HCT116 (cell line): ENCODE measurements at regions not wholly inside any gene's neighbourhood (a gene's known extent, or its start where the extent isn't known, plus 50 kb on each side); places are given as distances from the start of the nearest gene placed in this dataset.

Experiments used
- ATAC-seq: fragments of 200-7000 bp; cut with Tn5 transposase; 2 replicates; pipeline ENCODE4 v1.9.1; 2020; ENCODE audit warnings: mild to moderate bottlenecking, moderate library complexity
- BruUV-seq: library from RNA; stranded (reverse); fragments of 400-500 nt; replicated peaks from 2 replicates; lab custom pipeline; 2021; lab: Mats Ljungman, UMichigan
- CTCF ChIA-PET: fragments of 300-600 bp; sonication (Branson Sonifier 250); formaldehyde crosslinking; loops from one replicate; lab custom pipeline; 2021; ENCODE audit warnings: antibody characterized with exemption; lab: Charles Lee
- POLR2A ChIA-PET: fragments of 300-600, 350-600 bp; sonication (Branson Sonifier 250); formaldehyde crosslinking; loops from one replicate; lab custom pipeline; 2021; ENCODE audit warnings: antibody characterized with exemption; lab: Charles Lee
- RAD21 ChIA-PET, 2 experiments: fragments of 300-600 bp; sonication (Branson Sonifier 250); formaldehyde crosslinking; loops; one replicate each; lab custom pipeline; 2023; ENCODE audit warnings: low total read pairs in 2 of 2; ENCODE audit not compliant: uncharacterized antibody in 2 of 2, unreplicated experiment in 2 of 2, low non-redundant PET in 1 of 2; lab: Charles Lee
- DNase-seq: peaks from one replicate; pipeline ENCODE4 v3.0.0-alpha.2; 2010; ENCODE audit warnings: low read depth, low spot score
- H2AFZ ChIP-seq: fragments of 200-600 bp; shearing (Covaris generic), sonication (generic); 2 replicates; pipeline ENCODE4 v1.6.1; 2017; ENCODE audit warnings: low read depth, mixed run types, mixed read lengths, antibody characterized with exemption, low read length; ENCODE audit not compliant: poor library complexity, severe bottlenecking
- H3K27ac ChIP-seq: 2 replicates; pipeline ENCODE4 v1.5.1; 2012; ENCODE audit warnings: low read depth, low read length
- H3K27me3 ChIP-seq: fragments of 200-600 bp; sonication (generic); 2 replicates; pipeline ENCODE4 v1.6.1; 2016; ENCODE audit warnings: mixed run types, low read length, mixed read lengths; ENCODE audit not compliant: insufficient read depth
- H3K36me3 ChIP-seq, 2 experiments: fragments of 200-500 bp in 1 of 2; fragments of 200-600 bp in 1 of 2; sonication (Bioruptor generic) in 1 of 2; sonication (generic) in 1 of 2; 2 replicates each; pipeline versions ENCODE4 v1.5.1 to v1.6.1; 2014 to 2016; ENCODE audit warnings: low read length in 2 of 2, inconsistent platforms in 1 of 2, mixed read lengths in 1 of 2, mixed run types in 1 of 2; ENCODE audit not compliant: insufficient read depth in 2 of 2, control insufficient read depth in 1 of 2
- H3K4me1 ChIP-seq, 2 experiments: fragments of 200-600 bp in 1 of 2; sonication (generic) in 1 of 2; 2 replicates each; pipeline versions ENCODE4 v1.5.1 to v1.6.1; 2012 to 2017; ENCODE audit warnings: low read length in 2 of 2, inconsistent platforms in 1 of 2, mild to moderate bottlenecking in 1 of 2, mixed read lengths in 1 of 2, mixed run types in 1 of 2, moderate library complexity in 1 of 2; ENCODE audit not compliant: insufficient read depth in 2 of 2, control insufficient read depth in 1 of 2
- H3K4me2 ChIP-seq: fragments of 200-600 bp; sonication (generic); 2 replicates; pipeline ENCODE4 v1.6.1; 2017; ENCODE audit warnings: mixed run types, low read length, mixed read lengths
- H3K4me3 ChIP-seq, 2 experiments: fragments of 200-600 bp in 1 of 2; sonication (generic) in 1 of 2; replicated peaks in 1 of 2; 2 replicates each; pipeline ENCODE4 v1.5.1; 2011 to 2016; ENCODE audit warnings: low read length in 2 of 2, control low read depth in 1 of 2, low read depth in 1 of 2, mild to moderate bottlenecking in 1 of 2, mixed read lengths in 1 of 2, mixed run types in 1 of 2
- H3K79me2 ChIP-seq: fragments of 200-600 bp; sonication (generic); 2 replicates; pipeline ENCODE4 v1.6.1; 2017; ENCODE audit warnings: mild to moderate bottlenecking, mixed run types, low read length, moderate library complexity, mixed read lengths; ENCODE audit not compliant: insufficient read depth
- H3K9ac ChIP-seq: fragments of 200-600 bp; sonication (generic); 2 replicates; pipeline ENCODE4 v1.6.1; 2016; ENCODE audit warnings: low read length, mixed read lengths
- H3K9me2 ChIP-seq: fragments of 200-600 bp; sonication (generic), shearing (Covaris generic); 2 replicates; pipeline ENCODE4 v1.6.1; 2017; ENCODE audit warnings: mixed run types, mild to moderate bottlenecking, moderate library complexity; ENCODE audit not compliant: insufficient read depth
- H3K9me3 ChIP-seq, 2 experiments: fragments of 200-500 bp in 1 of 2; fragments of 200-600 bp in 1 of 2; sonication (Bioruptor generic) in 1 of 2; sonication (generic) in 1 of 2; 2 replicates each; pipeline ENCODE4 v1.6.1; 2014 to 2017; ENCODE audit warnings: low read length in 2 of 2, mixed read lengths in 2 of 2, inconsistent platforms in 1 of 2, low read depth in 1 of 2, mild to moderate bottlenecking in 1 of 2, mixed run types in 1 of 2, moderate library complexity in 1 of 2; ENCODE audit not compliant: control insufficient read depth in 1 of 2, insufficient read depth in 1 of 2
- H4K20me1 ChIP-seq: fragments of 200-600 bp; sonication (generic), shearing (Covaris generic); 2 replicates; pipeline ENCODE4 v1.6.1; 2017; ENCODE audit warnings: mixed run types, mild to moderate bottlenecking, moderate library complexity; ENCODE audit not compliant: insufficient read depth
- ATF3 ChIP-seq: IDR thresholded peaks from 2 replicates; pipeline ENCODE4 v1.6.1; 2012
- CBX3 ChIP-seq: IDR thresholded peaks from 2 replicates; pipeline ENCODE4 v1.6.1; 2012; ENCODE audit warnings: low read depth
- ELF1 ChIP-seq: IDR thresholded peaks from 2 replicates; pipeline ENCODE4 v1.6.1; 2012; ENCODE audit warnings: low read depth, borderline replicate concordance
- EZH2 ChIP-seq: fragments of 200-600 bp; sonication (generic); IDR thresholded peaks from 2 replicates; pipeline ENCODE4 v1.6.1; 2017; ENCODE audit warnings: antibody characterized with exemption, mixed run types
- EZH2phosphoT487 ChIP-seq: fragments of 200-600 bp; IDR thresholded peaks from 2 replicates; pipeline ENCODE4 v1.6.1; 2018; ENCODE audit warnings: antibody characterized with exemption, borderline replicate concordance
- JUND ChIP-seq: IDR thresholded peaks from 2 replicates; pipeline ENCODE4 v1.6.1; 2012
- RAD21 ChIP-seq: IDR thresholded peaks from 2 replicates; pipeline ENCODE4 v1.6.1; 2012; ENCODE audit warnings: low read depth, mild to moderate bottlenecking
- SIN3A ChIP-seq: IDR thresholded peaks from 2 replicates; pipeline ENCODE4 v1.6.1; 2012; ENCODE audit warnings: low read depth
- SRF ChIP-seq: IDR thresholded peaks from 2 replicates; pipeline ENCODE4 v1.6.1; 2012; ENCODE audit warnings: low read depth
- TCF7L2 ChIP-seq: IDR thresholded peaks from 2 replicates; pipeline ENCODE4 v1.7.0; 2011; ENCODE audit warnings: borderline replicate concordance, inconsistent platforms; ENCODE audit not compliant: insufficient read depth, insufficient read length; ENCODE audit errors: extremely low read depth
- ZBTB33 ChIP-seq: IDR thresholded peaks from 2 replicates; pipeline ENCODE4 v1.6.1; 2011; ENCODE audit warnings: mild to moderate bottlenecking, low read length, moderate library complexity; ENCODE audit not compliant: insufficient replicate concordance; ENCODE audit errors: extremely low read depth
- ZFX ChIP-seq: fragments of 450-650 bp; IDR thresholded peaks from 2 replicates; pipeline ENCODE4 v1.6.1; 2017
- ZNF274 ChIP-seq: fragments of 200-500 bp; sonication (Bioruptor generic); IDR thresholded peaks from 2 replicates; pipeline ENCODE4 v1.6.1; 2014; ENCODE audit warnings: mild to moderate bottlenecking, low read depth, low read length, inconsistent platforms
- intact Hi-C: fragments of 100-400 bp; cut with micrococcal nuclease; formaldehyde crosslinking; loops from 2 replicates; pipeline ENCODE4 v1.10.0; 2022

GRCh38 chr3:43953380-43953779, 262.6 kb downstream of the ABHD5 start:
- Histone ChIP-seq H3K27me3 (peaks cover 37% of the 10 kb centered on the region), H3K36me3 (no peaks in the 10 kb centered on the region), H3K9me2 (no peaks in the 10 kb centered on the region), H3K9me3 (no peaks in the 10 kb centered on the region), H3K4me3 (no peak overlapping the region), H3K27ac (no peak overlapping the region), H3K79me2 (no peaks in the 10 kb centered on the region), H3K4me2 (peak overlapping the region; percentile 45), H2AFZ (no peak overlapping the region), H4K20me1 (no peaks in the 10 kb centered on the region), H3K4me1 (peaks cover 4 to 12% of the 10 kb centered on the region in 2 experiments; a peak in 3 of 4 replicates), H3K9ac (no peak overlapping the region)
- POLR2A ChIA-PET: no interaction called here
- intact Hi-C loops: no loop called here
- no peak for TF ChIP-seq ZNF274
- no peak for TF ChIP-seq JUND
- no peak for TF ChIP-seq TCF7L2
- TF ChIP-seq EZH2: no peak
- no peak for TF ChIP-seq SRF
- TF ChIP-seq ELF1: no peak
- no peak for TF ChIP-seq ZFX
- no peak for TF ChIP-seq EZH2phosphoT487
- TF ChIP-seq CBX3: no peak
- TF ChIP-seq SIN3A: no peak
- no peak for TF ChIP-seq ZBTB33
- no peak for TF ChIP-seq ATF3
- no peak for TF ChIP-seq RAD21
- CTCF ChIA-PET: no interaction called here
- no peak for DNase-seq
- no TSS peak for BruUV-seq
- RAD21 ChIA-PET: no interaction called here
- no peak for ATAC-seq
